Brain microvascular endothelial cell (primary cell): ENCODE measurements at regions not wholly inside any gene's neighbourhood (a gene's known extent, or its start where the extent isn't known, plus 50 kb on each side); places are given as distances from the start of the nearest gene placed in this dataset.

Experiments
- DNase-seq: peaks from one replicate; pipeline ENCODE4 v3.0.0-alpha.2; 2020
- H3K27ac ChIP-seq: fragments of 250-450 bp; sonication (Bioruptor Pico); 2 replicates; pipeline ENCODE4 v1.5.1; 2020; ENCODE audit warnings: mild to moderate bottlenecking, moderate library complexity
- H3K27me3 ChIP-seq: fragments of 250-450 bp; sonication (Bioruptor Pico); replicated peaks from 2 replicates; pipeline ENCODE4 v1.5.1; 2020; ENCODE audit warnings: mild to moderate bottlenecking
- H3K36me3 ChIP-seq: fragments of 250-450 bp; sonication (Bioruptor Pico); replicated peaks from 2 replicates; pipeline ENCODE4 v1.5.1; 2020; ENCODE audit warnings: mild to moderate bottlenecking
- H3K4me3 ChIP-seq: 2 replicates; pipeline ENCODE4 v1.5.1; 2011; ENCODE audit warnings: low read depth, mild to moderate bottlenecking, control low read depth, low read length, moderate library complexity
- in situ Hi-C: cut with HindIII; loops from 2 replicates; pipeline ENCODE4 v1.10.0; 2017; ENCODE audit warnings: low sequenced_read_pairs, low pct_ligation_motif_present
- TF ChIP-seq, protein P1 (sequence below): IDR thresholded peaks from 2 replicates; pipeline ENCODE4 v1.5.1; 2011; ENCODE audit warnings: low read depth, mild to moderate bottlenecking, moderate library complexity, low read length, control low read depth, inconsistent platforms; ENCODE audit errors: missing control alignments

DNA sequence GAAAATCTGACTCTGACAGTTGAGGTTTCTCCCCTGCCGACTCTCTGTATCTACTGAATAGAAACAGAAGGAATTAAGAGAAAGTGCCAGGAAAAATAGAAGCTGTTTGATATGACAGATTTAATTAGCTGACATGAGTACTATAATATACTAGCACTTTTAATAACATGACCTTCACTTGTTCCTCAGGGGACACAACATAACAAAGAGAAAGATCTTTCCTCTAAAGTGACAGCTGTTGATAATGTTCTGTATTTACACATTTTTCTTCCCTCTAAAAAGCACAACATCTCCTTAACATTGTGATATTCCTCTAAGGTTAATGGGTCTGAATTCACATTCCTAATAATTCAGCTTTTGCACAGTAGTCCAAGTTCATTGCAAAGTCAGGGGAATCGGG lies 1136.0 kb downstream of the PCDH17 start:
- no peak for DNase-seq
- TF ChIP-seq, protein P1, sequence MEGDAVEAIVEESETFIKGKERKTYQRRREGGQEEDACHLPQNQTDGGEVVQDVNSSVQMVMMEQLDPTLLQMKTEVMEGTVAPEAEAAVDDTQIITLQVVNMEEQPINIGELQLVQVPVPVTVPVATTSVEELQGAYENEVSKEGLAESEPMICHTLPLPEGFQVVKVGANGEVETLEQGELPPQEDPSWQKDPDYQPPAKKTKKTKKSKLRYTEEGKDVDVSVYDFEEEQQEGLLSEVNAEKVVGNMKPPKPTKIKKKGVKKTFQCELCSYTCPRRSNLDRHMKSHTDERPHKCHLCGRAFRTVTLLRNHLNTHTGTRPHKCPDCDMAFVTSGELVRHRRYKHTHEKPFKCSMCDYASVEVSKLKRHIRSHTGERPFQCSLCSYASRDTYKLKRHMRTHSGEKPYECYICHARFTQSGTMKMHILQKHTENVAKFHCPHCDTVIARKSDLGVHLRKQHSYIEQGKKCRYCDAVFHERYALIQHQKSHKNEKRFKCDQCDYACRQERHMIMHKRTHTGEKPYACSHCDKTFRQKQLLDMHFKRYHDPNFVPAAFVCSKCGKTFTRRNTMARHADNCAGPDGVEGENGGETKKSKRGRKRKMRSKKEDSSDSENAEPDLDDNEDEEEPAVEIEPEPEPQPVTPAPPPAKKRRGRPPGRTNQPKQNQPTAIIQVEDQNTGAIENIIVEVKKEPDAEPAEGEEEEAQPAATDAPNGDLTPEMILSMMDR: no peak
- H3K36me3 ChIP-seq: no peaks in the 10 kb centered on the region
- H3K27ac ChIP-seq: no peak overlapping the region
- no peaks in the 10 kb centered on the region for H3K27me3 ChIP-seq
- in situ Hi-C loops: no loop called here
- H3K4me3 ChIP-seq: no peak overlapping the region

DNA sequence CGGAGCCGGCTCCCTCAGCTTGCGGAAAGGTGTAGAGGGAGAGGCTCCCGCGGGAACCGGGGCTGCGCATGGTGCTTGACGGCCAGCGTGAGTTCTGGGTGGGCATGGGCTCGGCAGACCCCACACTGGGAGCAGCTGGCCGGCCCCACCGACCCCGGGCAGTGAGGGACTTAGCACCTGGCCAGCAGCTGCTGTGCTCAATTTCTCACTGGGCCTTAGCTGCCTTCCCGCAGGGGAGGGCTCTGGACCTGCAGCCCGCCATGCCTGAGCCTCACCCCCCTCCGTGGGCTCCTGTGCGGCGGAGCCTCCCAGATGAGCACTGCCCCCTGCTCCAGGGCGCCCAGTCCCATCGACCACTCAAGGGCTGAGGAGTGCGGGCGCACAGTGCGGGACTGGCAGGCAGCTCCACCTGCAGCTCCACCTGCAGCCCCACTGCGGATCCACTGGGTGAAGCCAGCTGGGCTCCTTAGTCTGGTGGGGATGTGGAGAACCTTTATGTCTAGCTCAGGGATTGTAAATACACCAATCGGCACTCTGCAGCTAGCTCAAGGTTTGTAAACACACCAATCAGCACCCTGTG lies 1141.8 kb downstream of the PCDH17 start:
- TF ChIP-seq, protein P1: no peak
- H3K4me3 ChIP-seq: no peak overlapping the region
- no peaks in the 10 kb centered on the region for H3K27me3 ChIP-seq
- H3K27ac ChIP-seq: no peak overlapping the region
- DNase-seq: no peak
- no peaks in the 10 kb centered on the region for H3K36me3 ChIP-seq
- in situ Hi-C loops: no loop called here

DNA sequence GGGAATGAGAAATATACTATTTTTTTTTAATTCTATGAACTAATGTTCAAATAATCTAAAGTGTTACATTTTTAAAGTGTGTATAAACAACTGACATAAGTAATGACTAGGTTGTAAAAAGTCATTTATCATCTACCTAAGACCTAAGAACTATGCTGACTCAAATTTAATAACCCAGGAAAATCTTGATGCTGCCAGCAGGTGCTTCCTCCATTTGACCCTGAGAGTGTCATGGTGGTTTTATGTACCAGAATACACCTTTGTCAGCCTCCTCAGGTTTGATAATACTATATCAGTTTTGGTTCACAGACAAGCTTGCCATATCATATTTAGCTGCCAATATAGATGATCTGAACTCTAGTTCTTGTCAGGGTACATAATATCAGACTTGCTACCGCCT lies 1151.2 kb downstream of the PCDH17 start:
- Histone ChIP-seq H3K4me3 (no peak overlapping the region), H3K27me3 (no peaks in the 10 kb centered on the region), H3K36me3 (no peaks in the 10 kb centered on the region), H3K27ac (no peak overlapping the region)
- TF ChIP-seq, protein P1: no peak
- in situ Hi-C loops: no loop called here
- no peak for DNase-seq

DNA sequence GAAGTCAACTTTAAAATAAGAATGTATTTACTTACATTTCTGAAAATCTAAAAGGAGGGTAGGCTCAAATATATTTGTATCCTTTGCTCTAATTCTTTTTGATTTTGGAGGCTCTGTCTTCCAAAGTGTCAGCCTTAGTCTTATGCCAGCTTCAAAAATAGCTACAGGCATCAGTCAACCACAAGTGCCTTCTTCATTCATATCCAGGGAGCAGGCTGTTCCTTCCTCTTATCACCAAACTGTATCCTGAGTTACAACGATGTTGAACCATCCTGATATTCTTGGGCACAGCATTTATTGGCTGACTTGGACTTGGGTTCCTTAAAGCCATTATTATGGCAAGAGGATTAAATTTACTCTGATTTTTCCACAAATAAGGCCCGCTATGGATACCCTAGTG lies 1161.3 kb downstream of the PCDH17 start:
- Histone ChIP-seq H3K4me3 (no peak overlapping the region), H3K36me3 (no peaks in the 10 kb centered on the region), H3K27ac (no peak overlapping the region), H3K27me3 (no peaks in the 10 kb centered on the region)
- TF ChIP-seq, protein P1: no peak
- no peak for DNase-seq
- in situ Hi-C loops: no loop called here

DNA sequence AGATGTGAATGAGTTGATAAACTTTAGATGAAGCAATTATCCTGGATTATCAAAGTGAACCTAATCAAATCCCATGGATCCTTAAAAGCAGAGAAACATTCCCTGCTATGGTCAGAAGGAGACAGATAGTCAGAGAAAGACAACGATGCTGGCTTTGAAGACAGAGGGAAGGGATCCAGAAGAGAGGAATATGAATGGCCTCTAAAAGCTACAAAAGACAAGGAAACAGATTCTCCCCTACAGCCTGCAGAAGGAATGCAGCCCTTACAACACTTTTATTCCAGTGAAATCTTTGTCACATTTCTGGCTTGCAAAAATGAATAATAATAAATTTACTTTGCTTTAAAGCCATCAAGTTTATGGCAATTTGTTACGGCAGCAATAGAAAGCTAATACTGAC lies 1164.2 kb downstream of the PCDH17 start:
- TF ChIP-seq, protein P1: no peak
- H3K4me3 ChIP-seq: no peak overlapping the region
- no peaks in the 10 kb centered on the region for H3K36me3 ChIP-seq
- H3K27ac ChIP-seq: no peak overlapping the region
- in situ Hi-C loops: no loop called here
- DNase-seq: no peak
- H3K27me3 ChIP-seq: no peaks in the 10 kb centered on the region

DNA sequence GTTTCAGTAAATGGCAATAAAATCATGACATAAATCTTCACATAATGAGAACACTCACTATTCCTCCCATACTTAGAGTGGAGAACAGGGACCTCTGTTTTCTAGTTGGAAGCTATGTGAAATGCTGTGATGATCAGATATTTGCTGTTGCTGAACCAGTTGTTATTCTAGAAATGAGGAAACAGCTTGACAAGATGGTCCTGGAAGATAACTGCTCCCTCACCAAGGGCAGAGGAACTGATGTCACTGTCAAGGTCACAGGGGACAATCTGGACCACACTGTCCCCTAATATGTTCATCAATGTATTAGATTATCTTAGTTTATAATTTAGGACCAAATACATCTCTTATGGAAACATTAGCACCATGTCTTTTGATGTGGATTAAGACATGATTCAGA lies 1173.3 kb downstream of the PCDH17 start:
- H3K27ac ChIP-seq: no peak overlapping the region
- no peaks in the 10 kb centered on the region for H3K27me3 ChIP-seq
- DNase-seq: no peak
- in situ Hi-C loops: no loop called here
- H3K4me3 ChIP-seq: no peak overlapping the region
- TF ChIP-seq, protein P1: no peak
- H3K36me3 ChIP-seq: no peaks in the 10 kb centered on the region
